Liver (tissue), 3 donors: ENCODE measurements at regions not wholly inside any gene's neighbourhood (a gene's known extent, or its start where the extent isn't known, plus 50 kb on each side); places are given as distances from the start of the nearest gene placed in this dataset.

Source experiments
- GABPA ChIP-seq, 2 donors: IDR thresholded peaks in 1 of 2; conservative IDR thresholded peaks in 1 of 2; 2 replicates each; pipeline ENCODE4 v1.6.1; 2016; ENCODE audit warnings: antibody characterized with exemption in 2 of 2, mild to moderate bottlenecking in 1 of 2, moderate library complexity in 1 of 2
- MAX ChIP-seq: IDR thresholded peaks from 2 replicates; pipeline ENCODE4 v1.6.1; 2016; ENCODE audit warnings: antibody characterized with exemption
- RAD21 ChIP-seq, 2 donors: IDR thresholded peaks; 2 replicates each; pipeline ENCODE4 v1.6.1; 2016; ENCODE audit warnings: antibody characterized with exemption in 2 of 2, mild to moderate bottlenecking in 2 of 2
- REST ChIP-seq: IDR thresholded peaks from 2 replicates; pipeline ENCODE4 v1.6.1; 2016; ENCODE audit warnings: antibody characterized with exemption, mild to moderate bottlenecking
- RXRA ChIP-seq, 2 donors: IDR thresholded peaks; 2 replicates each; pipeline ENCODE4 v1.6.1; 2017 to 2018; ENCODE audit warnings: antibody characterized with exemption in 2 of 2, mild to moderate bottlenecking in 1 of 2
- SP1 ChIP-seq: IDR thresholded peaks from 2 replicates; pipeline ENCODE4 v1.6.1; 2018; ENCODE audit warnings: antibody characterized with exemption, mild to moderate bottlenecking
- TAF1 ChIP-seq: conservative IDR thresholded peaks from 2 replicates; pipeline ENCODE4 v1.6.1; 2016; ENCODE audit warnings: antibody characterized with exemption, mild to moderate bottlenecking
- TF ChIP-seq, protein P1 (sequence below): fragments of 150-350 bp; IDR thresholded peaks from 2 replicates; pipeline ENCODE4 v1.5.1; 2017; ENCODE audit warnings: improper control_type of control experiment, low read depth, low read length; ENCODE audit not compliant: missing input control
- TF ChIP-seq, protein P2 (sequence below): IDR thresholded peaks from 2 replicates; pipeline ENCODE4 v1.6.1; 2016; ENCODE audit warnings: antibody characterized with exemption
- donor health status: healthy.
- donor health status: healthy.

DNA sequence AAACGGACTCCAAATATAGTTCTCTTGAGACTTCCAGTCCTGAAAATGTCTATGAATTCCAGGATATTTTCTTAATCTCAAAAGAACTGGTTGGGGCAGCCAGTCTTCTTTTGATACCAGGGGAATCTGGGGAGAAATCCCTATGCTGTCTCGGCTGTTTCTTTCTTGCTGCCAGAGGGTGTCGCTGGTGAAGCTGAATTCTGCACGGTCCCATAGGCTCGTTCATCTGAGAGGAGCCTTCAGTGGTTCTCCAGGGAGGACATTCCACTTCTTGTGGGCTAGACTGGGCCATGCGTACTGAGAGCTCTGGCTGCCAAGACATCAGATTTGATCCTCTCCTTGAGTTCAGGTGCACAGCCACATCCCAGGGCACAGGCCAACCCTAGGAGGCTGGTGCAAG, 155.0 kb upstream of the CLINT1 start:
- TF ChIP-seq, protein P1, sequence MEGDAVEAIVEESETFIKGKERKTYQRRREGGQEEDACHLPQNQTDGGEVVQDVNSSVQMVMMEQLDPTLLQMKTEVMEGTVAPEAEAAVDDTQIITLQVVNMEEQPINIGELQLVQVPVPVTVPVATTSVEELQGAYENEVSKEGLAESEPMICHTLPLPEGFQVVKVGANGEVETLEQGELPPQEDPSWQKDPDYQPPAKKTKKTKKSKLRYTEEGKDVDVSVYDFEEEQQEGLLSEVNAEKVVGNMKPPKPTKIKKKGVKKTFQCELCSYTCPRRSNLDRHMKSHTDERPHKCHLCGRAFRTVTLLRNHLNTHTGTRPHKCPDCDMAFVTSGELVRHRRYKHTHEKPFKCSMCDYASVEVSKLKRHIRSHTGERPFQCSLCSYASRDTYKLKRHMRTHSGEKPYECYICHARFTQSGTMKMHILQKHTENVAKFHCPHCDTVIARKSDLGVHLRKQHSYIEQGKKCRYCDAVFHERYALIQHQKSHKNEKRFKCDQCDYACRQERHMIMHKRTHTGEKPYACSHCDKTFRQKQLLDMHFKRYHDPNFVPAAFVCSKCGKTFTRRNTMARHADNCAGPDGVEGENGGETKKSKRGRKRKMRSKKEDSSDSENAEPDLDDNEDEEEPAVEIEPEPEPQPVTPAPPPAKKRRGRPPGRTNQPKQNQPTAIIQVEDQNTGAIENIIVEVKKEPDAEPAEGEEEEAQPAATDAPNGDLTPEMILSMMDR: peak; percentile 45
- TF ChIP-seq, protein P2, sequence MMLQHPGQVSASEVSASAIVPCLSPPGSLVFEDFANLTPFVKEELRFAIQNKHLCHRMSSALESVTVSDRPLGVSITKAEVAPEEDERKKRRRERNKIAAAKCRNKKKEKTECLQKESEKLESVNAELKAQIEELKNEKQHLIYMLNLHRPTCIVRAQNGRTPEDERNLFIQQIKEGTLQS: no peak
- peak; percentile 86 to 89 for TF ChIP-seq RAD21 (IDR thresholded peaks at IDR 0.05)
- no peak for TF ChIP-seq RXRA (IDR thresholded peaks at IDR 0.05)
- TF ChIP-seq GABPA (IDR thresholded peaks at IDR 0.05 in 1 of 2, conservative IDR thresholded peaks at IDR 0.05 in 1 of 2): no peak
- TF ChIP-seq REST: no peak
- no peak for TF ChIP-seq TAF1
- TF ChIP-seq MAX: no peak
- no peak for TF ChIP-seq SP1
